Neural crest cell (in vitro differentiated cells): ENCODE measurements at regions not wholly inside any gene's neighbourhood (a gene's known extent, or its start where the extent isn't known, plus 50 kb on each side); places are given as distances from the start of the nearest gene placed in this dataset.
A peak's percentile ranks its signal among the peaks of the same experiment; 100 is the strongest.

Source experiments
- DNase-seq: peaks from one replicate; pipeline ENCODE4 v3.0.0; 2021; ENCODE audit warnings: low read depth, mixed read lengths, low spot score
- H3K27ac Mint-ChIP-seq: one replicate; pipeline ENCODE4 v1.8.0; 2021; ENCODE audit warnings: mild to moderate bottlenecking, mixed read lengths; ENCODE audit not compliant: unreplicated experiment
- H3K27me3 Mint-ChIP-seq: 2 replicates; pipeline ENCODE4 v1.8.0; 2021; ENCODE audit warnings: low read depth, mild to moderate bottlenecking, mixed read lengths
- H3K36me3 Mint-ChIP-seq: 2 replicates; pipeline ENCODE4 v1.8.0; 2021; ENCODE audit warnings: low read depth, mild to moderate bottlenecking, mixed read lengths
- H3K4me1 Mint-ChIP-seq: 2 replicates; pipeline ENCODE4 v1.8.0; 2021; ENCODE audit warnings: mixed read lengths
- H3K4me3 Mint-ChIP-seq: one replicate; pipeline ENCODE4 v1.8.0; 2021; ENCODE audit warnings: mild to moderate bottlenecking, mixed read lengths
- H3K9me3 Mint-ChIP-seq: 2 replicates; pipeline ENCODE4 v1.8.0; 2021; ENCODE audit warnings: mixed read lengths
- TF ChIP-seq, protein P1 (sequence below): fragments of 200-600 bp; sonication (generic); conservative IDR thresholded peaks from 2 replicates; pipeline ENCODE4 v1.5.0; 2021; ENCODE audit warnings: antibody characterized with exemption, mild to moderate bottlenecking

- Mint-ChIP-seq H3K9me3 (no peaks in the 10 kb centered on the region), H3K36me3 (no peaks in the 10 kb centered on the region), H3K27ac (no peak overlapping the region), H3K4me1 (peaks cover 43% of the 10 kb centered on the region), H3K27me3 (no peaks in the 10 kb centered on the region), H3K4me3 (no peak overlapping the region)
- no peak for DNase-seq
- TF ChIP-seq, protein P1, sequence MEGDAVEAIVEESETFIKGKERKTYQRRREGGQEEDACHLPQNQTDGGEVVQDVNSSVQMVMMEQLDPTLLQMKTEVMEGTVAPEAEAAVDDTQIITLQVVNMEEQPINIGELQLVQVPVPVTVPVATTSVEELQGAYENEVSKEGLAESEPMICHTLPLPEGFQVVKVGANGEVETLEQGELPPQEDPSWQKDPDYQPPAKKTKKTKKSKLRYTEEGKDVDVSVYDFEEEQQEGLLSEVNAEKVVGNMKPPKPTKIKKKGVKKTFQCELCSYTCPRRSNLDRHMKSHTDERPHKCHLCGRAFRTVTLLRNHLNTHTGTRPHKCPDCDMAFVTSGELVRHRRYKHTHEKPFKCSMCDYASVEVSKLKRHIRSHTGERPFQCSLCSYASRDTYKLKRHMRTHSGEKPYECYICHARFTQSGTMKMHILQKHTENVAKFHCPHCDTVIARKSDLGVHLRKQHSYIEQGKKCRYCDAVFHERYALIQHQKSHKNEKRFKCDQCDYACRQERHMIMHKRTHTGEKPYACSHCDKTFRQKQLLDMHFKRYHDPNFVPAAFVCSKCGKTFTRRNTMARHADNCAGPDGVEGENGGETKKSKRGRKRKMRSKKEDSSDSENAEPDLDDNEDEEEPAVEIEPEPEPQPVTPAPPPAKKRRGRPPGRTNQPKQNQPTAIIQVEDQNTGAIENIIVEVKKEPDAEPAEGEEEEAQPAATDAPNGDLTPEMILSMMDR: no peak
These were observed 960.2 kb upstream of the NR2F2 start for GRCh38 chr15:95370291-95370690.

DNA sequence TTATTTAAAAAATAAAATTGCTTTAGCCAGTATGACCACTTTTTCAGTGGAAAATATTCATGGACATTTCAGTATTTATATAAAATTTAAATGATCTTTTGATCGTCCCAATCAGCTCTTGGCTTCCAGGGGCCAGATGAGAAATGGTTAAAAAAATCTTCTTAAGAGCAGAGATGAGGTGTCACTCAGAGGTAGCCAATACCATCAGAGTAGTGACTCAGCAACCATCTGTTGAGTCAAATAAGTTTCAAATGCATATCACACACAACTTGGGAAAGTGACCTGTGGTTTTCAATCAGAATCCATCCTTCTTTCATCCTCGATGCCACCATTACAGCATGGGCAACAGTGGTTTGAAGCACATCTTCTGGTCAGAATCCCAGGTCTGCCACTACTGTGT is 958.8 kb upstream of the NR2F2 start:
- Mint-ChIP-seq H3K36me3 (no peaks in the 10 kb centered on the region), H3K27me3 (no peaks in the 10 kb centered on the region), H3K4me3 (no peak overlapping the region), H3K4me1 (peaks cover 30% of the 10 kb centered on the region), H3K9me3 (no peaks in the 10 kb centered on the region), H3K27ac (no peak overlapping the region)
- no peak for DNase-seq
- TF ChIP-seq, protein P1: no peak

- H3K27ac Mint-ChIP-seq: no peak overlapping the region
- H3K4me3 Mint-ChIP-seq: no peak overlapping the region
- H3K36me3 Mint-ChIP-seq: no peaks in the 10 kb centered on the region
- H3K4me1 Mint-ChIP-seq: no peaks in the 10 kb centered on the region
- DNase-seq: no peak
- H3K27me3 Mint-ChIP-seq: no peaks in the 10 kb centered on the region
- H3K9me3 Mint-ChIP-seq: no peaks in the 10 kb centered on the region
- TF ChIP-seq, protein P1: no peak
These were observed 955.2 kb upstream of the NR2F2 start for GRCh38 chr15:95375281-95375680.

- TF ChIP-seq, protein P1: no peak
- H3K36me3 Mint-ChIP-seq: no peaks in the 10 kb centered on the region
- H3K27ac Mint-ChIP-seq: no peak overlapping the region
- DNase-seq: no peak
- H3K4me3 Mint-ChIP-seq: no peak overlapping the region
- no peaks in the 10 kb centered on the region for H3K9me3 Mint-ChIP-seq
- H3K4me1 Mint-ChIP-seq: no peaks in the 10 kb centered on the region
- no peaks in the 10 kb centered on the region for H3K27me3 Mint-ChIP-seq
These were observed 953.1 kb upstream of the NR2F2 start for GRCh38 chr15:95377258-95377852.

- TF ChIP-seq, protein P1: no peak
- Mint-ChIP-seq H3K27ac (peak overlapping the region; percentile 68), H3K4me3 (no peak overlapping the region), H3K4me1 (peaks cover 15% of the 10 kb centered on the region), H3K36me3 (peaks cover 10% of the 10 kb centered on the region), H3K9me3 (peaks cover 10% of the 10 kb centered on the region), H3K27me3 (no peaks in the 10 kb centered on the region)
- DNase-seq: no peak
These were observed 936.1 kb upstream of the NR2F2 start for GRCh38 chr15:95394186-95395067.
